NCI-H146 treated with DMSO at 0.1 percent for 48 hours (cell line): ENCODE measurements at regions not wholly inside any gene's neighbourhood (a gene's known extent, or its start where the extent isn't known, plus 50 kb on each side); places are given as distances from the start of the nearest gene placed in this dataset.

ENCODE experiments used
- DNase-seq: peaks from one replicate; lab custom pipeline; 2025; ENCODE audit not compliant: unreplicated experiment; lab: John Stamatoyannopoulos, UW

DNA sequence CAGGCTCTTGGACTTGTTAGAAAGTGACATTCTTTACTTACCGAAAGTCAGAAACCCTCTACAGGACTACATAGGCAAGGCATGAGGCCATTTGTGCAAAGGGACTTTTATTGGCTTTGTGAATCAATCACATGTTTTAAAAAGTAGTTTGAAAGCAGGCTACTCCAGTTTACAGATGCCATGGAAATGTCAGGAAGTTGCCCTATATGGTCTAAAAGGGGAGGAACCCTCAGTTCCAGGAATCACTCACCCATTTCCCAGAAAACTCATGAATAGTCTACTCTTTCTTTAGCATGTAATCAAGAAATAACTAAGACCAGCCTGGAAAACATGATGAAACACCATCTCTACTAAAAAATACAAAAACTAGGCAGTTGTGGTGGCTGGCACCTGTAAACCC is 51.0 kb upstream of the MKRN3 start:
- DNase-seq: no peak

DNA sequence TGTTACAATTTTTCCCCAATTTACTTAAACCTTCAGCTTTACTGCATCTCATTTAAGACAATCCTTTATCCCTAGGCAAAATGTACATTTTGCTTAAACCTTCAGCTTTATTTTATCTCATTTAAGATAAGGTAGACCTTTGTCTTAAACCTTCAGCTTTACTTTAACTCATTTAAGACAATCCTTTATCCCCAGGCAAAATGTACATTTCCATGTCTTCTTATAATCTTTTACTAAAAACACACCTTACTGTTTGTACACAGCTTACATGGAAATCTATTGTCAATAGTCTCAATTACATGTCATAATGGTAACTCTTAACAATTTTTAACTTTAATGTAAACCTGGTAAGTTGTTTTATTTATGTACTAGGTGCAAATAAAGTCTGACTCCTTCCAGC is 58.7 kb upstream of the MKRN3 start:
- no peak for DNase-seq

DNA sequence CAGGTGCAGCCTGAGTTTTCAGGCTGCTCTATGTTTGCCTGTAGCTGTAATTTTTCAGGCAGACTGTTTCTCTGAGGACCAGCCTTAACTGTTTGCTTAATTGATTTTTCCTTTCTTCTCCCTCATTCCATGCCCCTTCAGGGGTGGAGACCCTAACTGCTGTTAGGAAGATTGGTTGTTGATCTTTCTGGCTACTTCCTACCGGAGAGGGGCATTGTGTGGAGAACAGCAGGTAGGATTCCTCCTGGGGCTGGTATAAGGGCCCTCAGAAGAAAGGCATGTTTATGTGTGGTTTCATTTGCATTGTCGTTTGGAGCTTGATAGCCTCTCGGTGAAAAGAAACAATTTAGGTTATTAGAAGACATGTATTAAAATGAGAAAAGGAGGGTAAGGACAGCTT is 56.9 kb upstream of the GOLGA6L2 start:
- DNase-seq: peak; percentile 94

DNA sequence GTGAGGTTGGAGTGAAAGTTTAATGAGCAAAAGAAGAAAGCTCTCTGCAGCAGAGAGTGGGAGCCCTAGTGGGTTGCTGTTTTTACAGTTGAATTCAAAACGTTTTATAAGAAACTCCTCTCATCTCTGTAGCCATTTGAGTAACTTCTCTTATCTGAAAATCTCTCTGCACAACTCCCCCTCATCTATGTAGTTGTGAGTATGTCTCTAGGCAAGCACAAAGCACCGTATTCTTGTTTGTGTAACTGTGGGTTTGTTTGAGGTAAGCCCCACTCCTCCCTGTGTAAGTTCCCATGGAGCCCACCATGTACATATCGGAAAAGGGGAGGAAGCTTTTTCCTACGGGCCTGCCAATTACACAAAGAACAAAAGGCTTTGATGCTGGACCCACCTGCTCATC is 56.5 kb upstream of the GOLGA6L2 start:
- DNase-seq: no peak

DNA sequence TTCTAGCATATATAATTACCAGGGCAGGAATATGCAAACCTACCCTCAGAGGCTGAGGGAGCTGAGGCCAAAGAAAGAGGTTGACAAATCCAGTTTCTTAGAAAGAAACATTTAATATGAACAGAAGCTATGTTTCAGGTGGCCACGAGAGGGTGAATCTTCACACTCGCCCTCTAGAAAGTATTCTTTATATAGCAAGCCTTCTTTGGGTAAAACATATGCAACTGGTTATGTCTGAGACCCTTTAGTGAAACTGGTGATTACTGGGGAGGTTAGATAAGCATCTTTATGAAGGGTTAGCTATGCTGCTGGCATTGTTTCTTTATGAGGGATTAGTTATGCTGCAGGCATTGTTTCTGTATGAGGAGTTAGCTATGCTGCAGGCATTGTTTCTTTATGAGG is 50.7 kb upstream of the GOLGA6L2 start:
- DNase-seq: peak; percentile 36
